T-helper 1 cell (primary cell): ENCODE measurements at regions not wholly inside any gene's neighbourhood (a gene's known extent, or its start where the extent isn't known, plus 50 kb on each side); places are given as distances from the start of the nearest gene placed in this dataset.
"Not testable (repeated sequence)": the region's sequence is repeated elsewhere in the genome, so short reads cannot be mapped to it uniquely, and the experiment has no call there.

ENCODE experiments used
- DNase-seq, 5 donors: peaks; one replicate each; pipeline ENCODE4 v3.0.0-alpha.2; 2012 to 2020

GRCh38 chr4:155591738-155592143 lies 74.9 kb upstream of the GUCY1A1 start:
- no peak for DNase-seq

- DNase-seq, result no peak
Observed at GRCh38 chr4:155590796-155591585, 75.7 kb upstream of the GUCY1A1 start.

- DNase-seq, result no peak
Observed at GRCh38 chr4:155588437-155588836, 78.2 kb upstream of the GUCY1A1 start.

- no peak for DNase-seq
Observed at GRCh38 chr4:155587766-155588165, 78.9 kb upstream of the GUCY1A1 start.

GRCh38 chr4:155582971-155583437 lies 83.6 kb upstream of the GUCY1A1 start:
- DNase-seq, result peak in 1 of 5 donors; percentile 18

GRCh38 chr4:155582041-155582440 lies 84.6 kb upstream of the GUCY1A1 start:
- DNase-seq, result no peak

- no peak for DNase-seq
Observed at GRCh38 chr4:155578726-155579370, 87.8 kb upstream of the GUCY1A1 start.

- DNase-seq, result no peak
Observed at GRCh38 chr4:155578219-155578618, 88.4 kb upstream of the GUCY1A1 start.

GRCh38 chr4:155574329-155574728 lies 92.3 kb upstream of the GUCY1A1 start:
- not testable (repeated sequence) for DNase-seq

GRCh38 chr4:155573126-155573525 lies 93.5 kb upstream of the GUCY1A1 start:
- no peak for DNase-seq

- DNase-seq, result no peak
Observed at GRCh38 chr4:155572106-155572703, 94.4 kb upstream of the GUCY1A1 start.

GRCh38 chr4:155571184-155571944 lies 95.3 kb upstream of the GUCY1A1 start:
- no peak for DNase-seq

GRCh38 chr4:155570661-155571060 lies 96.0 kb upstream of the GUCY1A1 start:
- DNase-seq, result no peak

GRCh38 chr4:155569960-155570515 lies 96.6 kb upstream of the GUCY1A1 start:
- DNase-seq, result no peak

GRCh38 chr4:155569471-155569870 lies 97.2 kb upstream of the GUCY1A1 start:
- no peak for DNase-seq

- DNase-seq, result no peak
Observed at GRCh38 chr4:155568641-155569220, 97.9 kb upstream of the GUCY1A1 start.

- DNase-seq, result no peak
Observed at GRCh38 chr4:155566354-155566753, 100.3 kb upstream of the GUCY1A1 start.

- DNase-seq, result no peak
Observed at GRCh38 chr4:155565776-155566175, 100.9 kb upstream of the GUCY1A1 start.

- DNase-seq, result no peak
Observed at GRCh38 chr4:155565330-155565729, 101.3 kb upstream of the GUCY1A1 start.

GRCh38 chr4:155564880-155565279 lies 101.8 kb upstream of the GUCY1A1 start:
- no peak for DNase-seq

GRCh38 chr4:155564086-155564485 lies 102.6 kb upstream of the GUCY1A1 start:
- DNase-seq, result no peak

- no peak for DNase-seq
Observed at GRCh38 chr4:155559915-155560314, 106.7 kb upstream of the GUCY1A1 start.
